Gastrocnemius medialis (tissue), 4 donors: ENCODE measurements at regions not wholly inside any gene's neighbourhood (a gene's known extent, or its start where the extent isn't known, plus 50 kb on each side); places are given as distances from the start of the nearest gene placed in this dataset.
"Not testable (repeated sequence)": the region's sequence is repeated elsewhere in the genome, so short reads cannot be mapped to it uniquely, and the experiment has no call there.

Experiments used
- POLR2A ChIP-seq, 2 donors: fragments of 450-650 bp; IDR thresholded peaks; one replicate each; pipeline ENCODE4 v1.6.1; 2017; ENCODE audit warnings: antibody characterized with exemption in 2 of 2, mild to moderate bottlenecking in 2 of 2, moderate library complexity in 2 of 2
- TF ChIP-seq, protein P1 (sequence below), 5 experiments: fragments of 450-650 bp in 3 of 5; fragments of 200-600 bp in 2 of 5; sonication (generic) in 2 of 5; IDR thresholded peaks in 4 of 5; conservative IDR thresholded peaks in 1 of 5; 1 replicate in 4 of 5; 2 replicates in 1 of 5; pipeline ENCODE4 v1.5.1; 2016 to 2019; ENCODE audit warnings: antibody characterized with exemption in 5 of 5, mild to moderate bottlenecking in 3 of 5, moderate library complexity in 3 of 5

DNA sequence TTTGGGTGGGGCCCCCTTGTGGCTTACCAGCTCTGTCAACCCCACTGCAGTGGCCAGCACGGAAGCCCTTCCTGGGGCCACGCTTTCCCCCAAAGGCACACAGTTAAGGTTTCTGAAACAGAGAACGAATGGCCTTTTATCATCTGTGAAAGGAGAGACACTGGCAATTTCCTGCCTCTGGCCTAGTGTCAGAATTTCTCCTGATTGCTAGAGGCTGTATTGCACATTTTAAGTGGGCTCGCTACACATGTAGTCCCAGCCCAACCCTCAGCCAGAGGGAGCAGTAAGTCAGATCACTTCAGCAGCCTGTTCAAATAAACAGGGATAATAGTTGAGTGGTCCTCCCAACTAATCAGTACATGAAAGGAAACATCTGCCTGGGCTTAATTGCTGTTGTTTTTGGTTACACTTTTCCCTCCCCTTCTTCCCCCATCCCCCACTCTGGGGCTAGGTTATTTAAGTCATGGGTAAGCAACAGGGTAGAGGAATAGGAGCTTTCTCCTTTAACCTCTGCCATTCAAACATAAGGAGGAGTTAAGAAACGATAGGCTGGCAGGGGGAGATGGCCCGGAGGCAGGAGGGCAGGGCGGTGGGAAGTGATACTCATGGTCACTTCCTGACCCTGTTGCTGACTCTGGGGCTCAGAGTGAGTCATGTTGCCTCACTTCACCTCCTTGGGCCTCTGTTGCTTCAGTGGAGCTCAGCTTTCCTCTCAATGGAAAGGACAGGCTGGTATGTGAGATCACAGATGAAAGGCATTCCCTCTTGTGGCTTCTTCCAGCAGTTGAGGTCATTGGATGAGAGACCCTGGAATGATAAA lies 89.3 kb upstream of the IKBKE start:
- TF ChIP-seq, protein P1, sequence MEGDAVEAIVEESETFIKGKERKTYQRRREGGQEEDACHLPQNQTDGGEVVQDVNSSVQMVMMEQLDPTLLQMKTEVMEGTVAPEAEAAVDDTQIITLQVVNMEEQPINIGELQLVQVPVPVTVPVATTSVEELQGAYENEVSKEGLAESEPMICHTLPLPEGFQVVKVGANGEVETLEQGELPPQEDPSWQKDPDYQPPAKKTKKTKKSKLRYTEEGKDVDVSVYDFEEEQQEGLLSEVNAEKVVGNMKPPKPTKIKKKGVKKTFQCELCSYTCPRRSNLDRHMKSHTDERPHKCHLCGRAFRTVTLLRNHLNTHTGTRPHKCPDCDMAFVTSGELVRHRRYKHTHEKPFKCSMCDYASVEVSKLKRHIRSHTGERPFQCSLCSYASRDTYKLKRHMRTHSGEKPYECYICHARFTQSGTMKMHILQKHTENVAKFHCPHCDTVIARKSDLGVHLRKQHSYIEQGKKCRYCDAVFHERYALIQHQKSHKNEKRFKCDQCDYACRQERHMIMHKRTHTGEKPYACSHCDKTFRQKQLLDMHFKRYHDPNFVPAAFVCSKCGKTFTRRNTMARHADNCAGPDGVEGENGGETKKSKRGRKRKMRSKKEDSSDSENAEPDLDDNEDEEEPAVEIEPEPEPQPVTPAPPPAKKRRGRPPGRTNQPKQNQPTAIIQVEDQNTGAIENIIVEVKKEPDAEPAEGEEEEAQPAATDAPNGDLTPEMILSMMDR (IDR thresholded peaks at IDR 0.05 in 4 of 5, conservative IDR thresholded peaks at IDR 0.05 in 1 of 5) = not testable (repeated sequence)
- TF ChIP-seq POLR2A (IDR thresholded peaks at IDR 0.05) = not testable (repeated sequence)
